ENCODE measurements at regions not wholly inside any gene's neighbourhood (a gene's known extent, or its start where the extent isn't known, plus 50 kb on each side); places are given as distances from the start of the nearest gene placed in this dataset.
"Not testable (repeated sequence)": the region's sequence is repeated elsewhere in the genome, so short reads cannot be mapped to it uniquely, and the experiment has no call there.

DNA sequence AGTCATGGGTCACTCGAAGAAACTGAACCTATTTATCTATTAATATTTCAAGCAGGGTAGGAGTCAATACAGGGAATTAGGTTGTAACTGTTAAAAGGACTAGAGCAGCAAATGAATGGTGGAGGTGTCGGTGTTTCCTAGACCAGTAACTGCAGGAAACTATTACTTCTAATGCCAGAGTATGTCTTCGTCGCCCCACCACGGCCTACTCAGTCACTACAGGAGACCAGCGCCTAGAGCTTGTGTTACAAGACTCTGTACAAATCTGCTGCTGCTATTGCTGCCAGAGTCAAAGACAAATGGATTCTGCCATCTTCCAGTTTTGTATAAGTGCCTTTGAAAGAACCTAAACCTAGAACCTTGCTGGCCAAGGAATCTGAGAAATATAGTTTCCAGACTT, 343.9 kb downstream of the SOX4 start:
- TF ChIP-seq, protein P1, sequence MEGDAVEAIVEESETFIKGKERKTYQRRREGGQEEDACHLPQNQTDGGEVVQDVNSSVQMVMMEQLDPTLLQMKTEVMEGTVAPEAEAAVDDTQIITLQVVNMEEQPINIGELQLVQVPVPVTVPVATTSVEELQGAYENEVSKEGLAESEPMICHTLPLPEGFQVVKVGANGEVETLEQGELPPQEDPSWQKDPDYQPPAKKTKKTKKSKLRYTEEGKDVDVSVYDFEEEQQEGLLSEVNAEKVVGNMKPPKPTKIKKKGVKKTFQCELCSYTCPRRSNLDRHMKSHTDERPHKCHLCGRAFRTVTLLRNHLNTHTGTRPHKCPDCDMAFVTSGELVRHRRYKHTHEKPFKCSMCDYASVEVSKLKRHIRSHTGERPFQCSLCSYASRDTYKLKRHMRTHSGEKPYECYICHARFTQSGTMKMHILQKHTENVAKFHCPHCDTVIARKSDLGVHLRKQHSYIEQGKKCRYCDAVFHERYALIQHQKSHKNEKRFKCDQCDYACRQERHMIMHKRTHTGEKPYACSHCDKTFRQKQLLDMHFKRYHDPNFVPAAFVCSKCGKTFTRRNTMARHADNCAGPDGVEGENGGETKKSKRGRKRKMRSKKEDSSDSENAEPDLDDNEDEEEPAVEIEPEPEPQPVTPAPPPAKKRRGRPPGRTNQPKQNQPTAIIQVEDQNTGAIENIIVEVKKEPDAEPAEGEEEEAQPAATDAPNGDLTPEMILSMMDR (conservative IDR thresholded peaks at IDR 0.05; ENCODE audit: low read length) = 0 out of 2 replicates have a peak, but pooled peaks have one; percentile 18
- no peak for TF ChIP-seq EZH2phosphoT487 (IDR thresholded peaks at IDR 0.05; ENCODE audit: borderline replicate concordance)
- peaks cover 82% of the 10 kb centered on the region for H3K79me2 ChIP-seq (ENCODE audit: insufficient read depth, low read length)
- H2AFZ ChIP-seq (ENCODE audit: low read length) = no peak overlapping the region
- H3K4me2 ChIP-seq (ENCODE audit: low read depth, low read length, poor library complexity, severe bottlenecking) = no peak overlapping the region
- peaks cover 16% of the 10 kb centered on the region for H3K4me1 ChIP-seq (ENCODE audit: insufficient read depth, low read length, poor library complexity, severe bottlenecking)
- no peaks in the 10 kb centered on the region for H3F3A ChIP-seq (ENCODE audit: low read depth)
- H3K36me3 ChIP-seq (ENCODE audit: insufficient read depth, low read length) = peaks cover 48% of the 10 kb centered on the region
- no peak overlapping the region for H3K4me3 ChIP-seq (ENCODE audit: low read length, poor library complexity, severe bottlenecking)
- peaks cover 8% of the 10 kb centered on the region for H3K9me3 ChIP-seq (ENCODE audit: insufficient read depth, low read depth, low read length)
- H3K27me3 ChIP-seq (ENCODE audit: insufficient read depth, low read length, poor library complexity, severe bottlenecking) = no peaks in the 10 kb centered on the region
- no peaks in the 10 kb centered on the region for H3K9me2 ChIP-seq (replicated peaks; ENCODE audit: low read depth, low read length)
- H4K20me1 ChIP-seq (ENCODE audit: insufficient read depth, low read length, poor library complexity, severe bottlenecking) = peaks cover 22% of the 10 kb centered on the region
- H3K9ac ChIP-seq (ENCODE audit: low read depth, low read length, poor library complexity, severe bottlenecking) = no peak overlapping the region

- H3K4me2 ChIP-seq (ENCODE audit: low read depth, low read length, poor library complexity, severe bottlenecking); H3K9me2 ChIP-seq (replicated peaks; ENCODE audit: low read depth, low read length); H2AFZ ChIP-seq (ENCODE audit: low read length); H3K9me3 ChIP-seq (ENCODE audit: insufficient read depth, low read depth, low read length); H3F3A ChIP-seq (ENCODE audit: low read depth); H3K9ac ChIP-seq (ENCODE audit: low read depth, low read length, poor library complexity, severe bottlenecking); H3K27me3 ChIP-seq (ENCODE audit: insufficient read depth, low read length, poor library complexity, severe bottlenecking); H3K4me3 ChIP-seq (ENCODE audit: low read length, poor library complexity, severe bottlenecking): not testable (repeated sequence)
- Histone ChIP-seq H3K36me3 (ENCODE audit: insufficient read depth, low read length) (peaks cover 55% of the 10 kb centered on the region), H3K4me1 (ENCODE audit: insufficient read depth, low read length, poor library complexity, severe bottlenecking) (peaks cover 21% of the 10 kb centered on the region), H4K20me1 (ENCODE audit: insufficient read depth, low read length, poor library complexity, severe bottlenecking) (peaks cover 18% of the 10 kb centered on the region), H3K79me2 (ENCODE audit: insufficient read depth, low read length) (peaks cover 84% of the 10 kb centered on the region)
Observed at GRCh38 chr6:21939066-21939465, 345.5 kb downstream of the SOX4 start.

GRCh38 chr6:21941926-21942325, 348.4 kb downstream of the SOX4 start:
- TF ChIP-seq, protein P1 (conservative IDR thresholded peaks at IDR 0.05; ENCODE audit: low read length) = no peak
- no peak for TF ChIP-seq EZH2phosphoT487 (IDR thresholded peaks at IDR 0.05; ENCODE audit: borderline replicate concordance)
- Histone ChIP-seq H3K9me2 (replicated peaks; ENCODE audit: low read depth, low read length) (no peaks in the 10 kb centered on the region), H3K79me2 (ENCODE audit: insufficient read depth, low read length) (peaks cover 82% of the 10 kb centered on the region), H3F3A (ENCODE audit: low read depth) (no peaks in the 10 kb centered on the region; the same call in 1 of the 2 replicates), H4K20me1 (ENCODE audit: insufficient read depth, low read length, poor library complexity, severe bottlenecking) (peaks cover 13% of the 10 kb centered on the region), H3K9ac (ENCODE audit: low read depth, low read length, poor library complexity, severe bottlenecking) (no peak overlapping the region), H3K9me3 (ENCODE audit: insufficient read depth, low read depth, low read length) (no peaks in the 10 kb centered on the region), H2AFZ (ENCODE audit: low read length) (no peak overlapping the region), H3K36me3 (ENCODE audit: insufficient read depth, low read length) (peaks cover 37% of the 10 kb centered on the region; the same call in 1 of the 2 replicates), H3K4me3 (ENCODE audit: low read length, poor library complexity, severe bottlenecking) (no peak overlapping the region), H3K27me3 (ENCODE audit: insufficient read depth, low read length, poor library complexity, severe bottlenecking) (no peaks in the 10 kb centered on the region), H3K4me2 (ENCODE audit: low read depth, low read length, poor library complexity, severe bottlenecking) (no peak overlapping the region), H3K4me1 (ENCODE audit: insufficient read depth, low read length, poor library complexity, severe bottlenecking) (peaks cover 33% of the 10 kb centered on the region)

DNA sequence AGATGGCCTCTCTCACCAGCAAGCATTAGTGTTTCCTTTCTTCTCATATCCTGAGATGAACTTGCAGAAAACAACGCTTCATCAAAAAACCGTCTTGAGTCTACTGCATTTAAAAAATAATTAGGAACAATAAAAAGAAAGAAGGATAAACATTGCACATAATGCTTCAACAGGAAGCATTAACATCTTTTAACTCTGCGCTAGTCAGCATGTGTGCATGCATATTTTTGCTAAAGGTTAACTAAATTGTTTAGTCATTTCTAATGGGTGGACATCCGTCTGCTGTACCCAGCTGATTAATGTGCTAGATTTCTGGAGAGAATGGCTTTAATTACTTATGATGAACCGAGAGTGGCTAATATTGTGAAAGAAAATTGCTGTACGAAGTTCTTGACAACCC, 349.3 kb downstream of the SOX4 start:
- TF ChIP-seq, protein P1 (conservative IDR thresholded peaks at IDR 0.05; ENCODE audit: low read length) = no peak
- TF ChIP-seq EZH2phosphoT487 (IDR thresholded peaks at IDR 0.05; ENCODE audit: borderline replicate concordance) = no peak
- Histone ChIP-seq H3K9me2 (replicated peaks; ENCODE audit: low read depth, low read length) (no peaks in the 10 kb centered on the region), H3K9me3 (ENCODE audit: insufficient read depth, low read depth, low read length) (no peaks in the 10 kb centered on the region), H3K9ac (ENCODE audit: low read depth, low read length, poor library complexity, severe bottlenecking) (no peak overlapping the region), H3K36me3 (ENCODE audit: insufficient read depth, low read length) (peaks cover 29% of the 10 kb centered on the region; the same call in 1 of the 2 replicates), H3K4me2 (ENCODE audit: low read depth, low read length, poor library complexity, severe bottlenecking) (no peak overlapping the region), H3K4me3 (ENCODE audit: low read length, poor library complexity, severe bottlenecking) (no peak overlapping the region), H2AFZ (ENCODE audit: low read length) (no peak overlapping the region), H3K27me3 (ENCODE audit: insufficient read depth, low read length, poor library complexity, severe bottlenecking) (no peaks in the 10 kb centered on the region), H3K4me1 (ENCODE audit: insufficient read depth, low read length, poor library complexity, severe bottlenecking) (peaks cover 33% of the 10 kb centered on the region), H4K20me1 (ENCODE audit: insufficient read depth, low read length, poor library complexity, severe bottlenecking) (peaks cover 17% of the 10 kb centered on the region), H3F3A (ENCODE audit: low read depth) (no peaks in the 10 kb centered on the region; the same call in 1 of the 2 replicates), H3K79me2 (ENCODE audit: insufficient read depth, low read length) (peaks cover 81% of the 10 kb centered on the region)

Data from Loucy (cell line).